ENCODE measurements at regions not wholly inside any gene's neighbourhood (a gene's known extent, or its start where the extent isn't known, plus 50 kb on each side); places are given as distances from the start of the nearest gene placed in this dataset.
"Not testable (repeated sequence)": the region's sequence is repeated elsewhere in the genome, so short reads cannot be mapped to it uniquely, and the experiment has no call there.

DNA sequence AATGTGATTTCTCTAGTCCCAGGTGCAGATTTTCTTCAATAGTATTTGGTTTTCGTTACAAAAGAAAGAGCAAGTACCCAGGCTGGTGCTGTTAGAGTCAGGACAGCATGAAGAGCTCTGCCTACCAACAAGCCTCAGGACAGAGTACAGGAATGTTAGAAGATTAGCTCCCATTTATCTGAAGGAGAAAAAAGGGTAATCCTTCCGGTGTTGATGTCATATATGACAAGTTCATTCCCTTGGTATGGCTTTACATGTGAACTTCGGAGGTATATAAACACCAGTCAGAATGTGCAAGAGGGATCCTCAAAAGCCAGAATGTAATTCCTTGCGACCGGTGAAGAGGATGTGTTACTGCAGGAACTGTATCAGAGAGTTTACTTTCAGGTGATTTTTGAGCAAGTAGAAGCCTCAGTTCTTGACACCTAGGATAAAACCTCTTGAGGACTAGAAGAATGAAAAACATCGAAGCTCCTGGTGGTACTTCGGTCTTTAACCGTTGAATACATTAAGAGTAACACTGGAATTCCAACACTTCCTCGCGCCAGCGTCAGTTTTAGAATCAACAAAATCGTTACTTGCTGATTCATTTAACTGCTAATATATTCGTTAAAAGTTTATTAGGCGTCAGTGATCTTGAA is 194.2 kb upstream of the ZNF184 start:
- peaks cover 49% of the 10 kb centered on the region for H3K27me3 ChIP-seq
- no peak overlapping the region for H3K9ac ChIP-seq (ENCODE audit: low read depth in 2 of 2, low read length in 2 of 2)
- no peaks in the 10 kb centered on the region for H3K36me3 ChIP-seq
- intact Hi-C loops (cut with DNase I), result no loop called here
- H3K4me1 ChIP-seq, result no peaks in the 10 kb centered on the region
- H3K27ac ChIP-seq, result no peak overlapping the region
- DNase-seq, result no peak
- H3K9me3 ChIP-seq, result no peaks in the 10 kb centered on the region
- TF ChIP-seq, protein P1, sequence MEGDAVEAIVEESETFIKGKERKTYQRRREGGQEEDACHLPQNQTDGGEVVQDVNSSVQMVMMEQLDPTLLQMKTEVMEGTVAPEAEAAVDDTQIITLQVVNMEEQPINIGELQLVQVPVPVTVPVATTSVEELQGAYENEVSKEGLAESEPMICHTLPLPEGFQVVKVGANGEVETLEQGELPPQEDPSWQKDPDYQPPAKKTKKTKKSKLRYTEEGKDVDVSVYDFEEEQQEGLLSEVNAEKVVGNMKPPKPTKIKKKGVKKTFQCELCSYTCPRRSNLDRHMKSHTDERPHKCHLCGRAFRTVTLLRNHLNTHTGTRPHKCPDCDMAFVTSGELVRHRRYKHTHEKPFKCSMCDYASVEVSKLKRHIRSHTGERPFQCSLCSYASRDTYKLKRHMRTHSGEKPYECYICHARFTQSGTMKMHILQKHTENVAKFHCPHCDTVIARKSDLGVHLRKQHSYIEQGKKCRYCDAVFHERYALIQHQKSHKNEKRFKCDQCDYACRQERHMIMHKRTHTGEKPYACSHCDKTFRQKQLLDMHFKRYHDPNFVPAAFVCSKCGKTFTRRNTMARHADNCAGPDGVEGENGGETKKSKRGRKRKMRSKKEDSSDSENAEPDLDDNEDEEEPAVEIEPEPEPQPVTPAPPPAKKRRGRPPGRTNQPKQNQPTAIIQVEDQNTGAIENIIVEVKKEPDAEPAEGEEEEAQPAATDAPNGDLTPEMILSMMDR (IDR thresholded peaks at IDR 0.05), result no peak
- no peak overlapping the region for H3K4me3 ChIP-seq

DNA sequence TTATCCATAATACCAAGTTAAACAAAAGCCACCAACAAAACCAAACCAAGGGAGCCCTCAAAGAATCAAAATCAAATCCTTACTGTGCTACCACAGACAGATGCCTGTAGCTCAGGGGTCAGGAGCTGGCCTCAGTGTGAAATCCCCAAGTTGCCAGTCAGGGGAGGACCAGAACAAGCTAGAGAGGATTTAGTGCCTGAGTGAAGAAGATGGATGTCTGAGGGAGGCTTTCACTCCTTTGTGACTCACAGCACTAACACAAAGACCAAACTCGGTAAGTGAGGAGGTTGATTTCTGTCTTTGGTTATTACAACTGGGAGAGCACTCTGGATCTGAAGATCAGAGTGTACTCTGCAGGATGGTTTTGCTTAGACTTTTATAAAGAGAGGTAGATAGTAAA is 189.9 kb upstream of the ZNF184 start:
- DNase-seq, result no peak

DNA sequence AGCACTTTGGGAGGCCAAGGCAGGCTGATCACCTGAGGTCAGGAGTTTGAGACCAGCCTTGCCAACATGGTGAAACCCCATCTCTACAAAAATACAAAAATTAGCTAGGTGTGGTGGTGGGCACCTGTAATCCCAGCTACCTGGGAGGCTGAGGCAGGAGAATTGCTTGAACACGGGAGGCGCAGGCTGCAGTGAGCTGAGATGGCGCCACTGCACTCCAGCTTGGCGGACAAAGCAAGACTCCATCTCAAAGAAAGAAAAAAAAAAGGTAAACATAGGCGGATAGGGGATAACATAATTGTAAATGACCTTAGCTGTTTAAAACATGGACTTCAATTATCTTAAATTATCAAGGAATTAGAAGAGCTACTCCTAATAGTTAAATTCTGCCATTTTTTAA is 189.3 kb upstream of the ZNF184 start:
- DNase-seq; intact Hi-C loops (cut with DNase I); H3K4me1 ChIP-seq; H3K27me3 ChIP-seq; H3K36me3 ChIP-seq; H3K4me3 ChIP-seq; H3K27ac ChIP-seq; H3K9me3 ChIP-seq; H3K9ac ChIP-seq (ENCODE audit: low read depth in 2 of 2, low read length in 2 of 2): not testable (repeated sequence)

More for the DNA sequence above, 189.9 kb upstream of the ZNF184 start:
- intact Hi-C loops (cut with DNase I), result no loop called here
- Histone ChIP-seq H3K4me1 (no peaks in the 10 kb centered on the region), H3K4me3 (no peak overlapping the region), H3K27ac (no peak overlapping the region), H3K36me3 (no peaks in the 10 kb centered on the region), H3K9me3 (no peaks in the 10 kb centered on the region), H3K9ac (ENCODE audit: low read depth in 2 of 2, low read length in 2 of 2) (no peak overlapping the region), H3K27me3 (peaks cover 11% of the 10 kb centered on the region)
- TF ChIP-seq, protein P1 (IDR thresholded peaks at IDR 0.05), result no peak

DNA sequence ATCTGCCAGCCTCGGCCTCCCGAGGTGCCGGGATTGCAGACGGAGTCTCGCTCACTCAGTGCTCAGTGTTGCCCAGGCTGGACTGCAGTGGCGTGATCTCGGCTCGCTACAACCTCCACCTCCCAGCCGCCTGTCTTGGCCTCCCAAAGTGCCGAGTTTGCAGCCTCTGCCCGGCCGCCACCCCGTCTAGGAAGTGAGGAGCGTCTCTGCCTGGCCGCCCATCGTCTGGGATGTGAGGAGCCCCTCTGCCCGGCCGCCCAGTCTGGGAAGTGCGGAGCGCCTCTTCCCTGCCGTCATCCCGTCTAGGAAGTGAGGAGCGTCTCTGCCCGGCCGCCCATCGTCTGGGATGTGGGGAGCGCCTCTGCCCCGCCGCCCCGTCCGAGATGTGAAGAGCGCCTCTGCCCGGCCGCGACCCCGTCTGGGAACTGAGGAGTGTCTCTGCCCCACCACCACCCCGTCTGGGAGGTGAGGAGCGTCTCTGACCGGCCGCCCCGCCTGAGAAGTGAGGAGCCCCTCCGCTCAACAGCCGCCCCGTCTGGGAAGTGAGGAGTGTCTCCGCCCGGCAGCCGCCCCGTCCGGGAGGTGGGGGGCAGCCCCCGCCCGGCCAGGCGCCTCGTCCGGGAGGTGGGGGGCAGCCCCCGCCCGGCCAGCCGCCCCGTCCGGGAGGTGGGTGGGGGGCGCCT is 180.4 kb upstream of the ZNF184 start:
- DNase-seq; H3K9ac ChIP-seq (ENCODE audit: low read depth in 2 of 2, low read length in 2 of 2); H3K4me1 ChIP-seq; H3K36me3 ChIP-seq; H3K4me3 ChIP-seq; intact Hi-C loops (cut with DNase I); H3K9me3 ChIP-seq; H3K27ac ChIP-seq; H3K27me3 ChIP-seq: not testable (repeated sequence)

DNA sequence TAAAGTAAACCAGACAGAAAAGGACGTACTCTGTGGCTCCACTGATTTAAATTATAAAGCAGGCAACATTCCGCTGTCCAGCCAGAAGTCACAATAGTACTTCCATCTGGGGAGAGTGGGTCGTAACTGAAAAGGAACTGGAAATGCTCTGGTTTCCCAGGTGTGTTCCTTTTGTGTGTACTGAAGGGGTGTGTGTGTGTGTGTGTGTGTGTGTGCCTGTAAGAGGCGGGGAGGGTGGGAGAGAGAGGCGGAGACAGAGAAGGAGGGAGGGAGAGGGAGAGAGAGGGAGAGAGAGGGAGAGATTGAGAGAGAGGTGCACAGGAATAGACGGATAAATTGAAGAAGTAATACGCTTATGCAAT is 178.4 kb upstream of the ZNF184 start:
- no peaks in the 10 kb centered on the region for H3K27me3 ChIP-seq

DNA sequence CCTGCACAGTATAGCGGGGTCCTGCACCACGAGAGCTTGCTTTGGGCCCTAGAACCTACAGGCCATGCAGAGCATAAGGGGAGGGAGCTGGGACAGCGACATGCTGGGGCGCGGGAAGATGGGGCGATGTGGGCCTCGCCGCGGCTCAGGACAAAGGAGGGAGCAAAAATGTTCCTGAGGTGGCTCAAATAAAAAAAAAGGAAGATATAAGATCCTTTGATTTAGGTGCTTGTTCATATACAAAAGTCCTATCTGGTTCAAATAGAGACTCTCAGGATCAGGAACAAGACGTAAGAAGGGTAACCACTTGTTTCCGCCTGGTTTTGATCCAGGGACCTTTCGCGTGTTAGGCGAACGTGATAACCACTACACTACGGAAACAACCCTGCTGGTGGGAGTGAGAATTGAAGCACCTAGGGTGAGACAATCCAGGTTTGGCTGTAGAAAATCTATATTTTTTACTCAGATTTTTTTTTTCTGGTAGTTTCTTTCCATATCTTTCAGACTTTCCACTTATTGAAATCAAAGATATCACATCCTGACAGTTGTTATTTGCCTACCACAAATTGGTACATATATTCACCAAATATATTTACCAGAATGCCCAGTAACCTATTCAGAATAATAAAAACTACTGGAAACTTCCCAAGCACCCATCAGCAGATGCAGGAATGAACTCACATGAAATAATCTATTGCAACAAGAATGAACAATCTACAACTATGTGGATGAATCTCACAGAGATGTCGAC is 177.9 kb upstream of the ZNF184 start:
- Histone ChIP-seq H3K27me3 (no peaks in the 10 kb centered on the region), H3K9me3 (no peaks in the 10 kb centered on the region), H3K36me3 (no peaks in the 10 kb centered on the region), H3K4me3 (no peak overlapping the region), H3K4me1 (no peaks in the 10 kb centered on the region), H3K9ac (ENCODE audit: low read depth in 2 of 2, low read length in 2 of 2) (no peak overlapping the region), H3K27ac (no peak overlapping the region)
- intact Hi-C loops (cut with DNase I), result no loop called here
- TF ChIP-seq, protein P1 (IDR thresholded peaks at IDR 0.05), result peak; percentile 23
- DNase-seq, result no peak

More for the DNA sequence above, 178.4 kb upstream of the ZNF184 start:
- Histone ChIP-seq H3K4me3 (no peak overlapping the region), H3K9ac (ENCODE audit: low read depth in 2 of 2, low read length in 2 of 2) (no peak overlapping the region), H3K36me3 (no peaks in the 10 kb centered on the region), H3K9me3 (no peaks in the 10 kb centered on the region), H3K4me1 (no peaks in the 10 kb centered on the region), H3K27ac (no peak overlapping the region)
- DNase-seq, result no peak
- intact Hi-C loops (cut with DNase I), result no loop called here
- TF ChIP-seq, protein P1 (IDR thresholded peaks at IDR 0.05), result no peak
